Endothelial cell of umbilical vein (primary cell): ENCODE measurements at regions not wholly inside any gene's neighbourhood (a gene's known extent, or its start where the extent isn't known, plus 50 kb on each side); places are given as distances from the start of the nearest gene placed in this dataset.

Source experiments
- BruUV-seq: library from RNA; stranded (reverse); fragments of 400-500 nt; replicated peaks from 2 replicates; lab custom pipeline; 2021; lab: Mats Ljungman, UMichigan
- CTCF ChIA-PET: fragments of 300-600, 350-600 bp; sonication (Branson Sonifier 250); formaldehyde crosslinking; loops from one replicate; lab custom pipeline; 2021; ENCODE audit warnings: antibody characterized with exemption, inconsistent platforms; lab: Charles Lee
- POLR2A ChIA-PET: fragments of 300-600, 350-600 bp; sonication (Branson Sonifier 250); formaldehyde crosslinking; loops from one replicate; lab custom pipeline; 2021; ENCODE audit warnings: antibody characterized with exemption, inconsistent platforms; lab: Charles Lee
- DNase-seq: peaks from one replicate; pipeline ENCODE4 v3.0.0-alpha.2; 2011; ENCODE audit warnings: low read depth, low spot score
- FAIRE-seq: peaks from 2 replicates; lab custom pipeline; 2011; peaks lifted over from hg19 to GRCh38; lab: Jason Lieb, UNC
- H2AFZ ChIP-seq: 2 replicates; pipeline ENCODE4 v1.6.0; 2012; ENCODE audit warnings: low read depth, low read length, control low read depth, inconsistent platforms
- H3K27ac ChIP-seq: 2 replicates; pipeline ENCODE4 v1.5.1; 2011; ENCODE audit warnings: low read depth, mild to moderate bottlenecking, control low read depth, low read length, moderate library complexity; ENCODE audit not compliant: insufficient read depth
- H3K27me3 ChIP-seq, 2 experiments: 2 replicates each; pipeline versions ENCODE4 v1.6.0 to v1.6.1; 2011; ENCODE audit warnings: low read length in 2 of 2, mixed read lengths in 1 of 2; ENCODE audit not compliant: control insufficient read depth in 2 of 2, insufficient read depth in 2 of 2
- H3K36me3 ChIP-seq, 2 experiments: 2 replicates in 1 of 2; 3 replicates in 1 of 2; pipeline ENCODE4 v1.5.1; 2011; ENCODE audit warnings: low read length in 2 of 2, mild to moderate bottlenecking in 1 of 2, moderate library complexity in 1 of 2; ENCODE audit not compliant: control insufficient read depth in 2 of 2, insufficient read depth in 2 of 2; ENCODE audit errors: extremely low read depth in 1 of 2
- H3K4me1 ChIP-seq: 3 replicates; pipeline ENCODE4 v1.5.1; 2011; ENCODE audit warnings: mild to moderate bottlenecking, low read length; ENCODE audit not compliant: control insufficient read depth, insufficient read depth; ENCODE audit errors: extremely low read depth
- H3K4me2 ChIP-seq: 2 replicates; pipeline ENCODE4 v1.6.1; 2011; ENCODE audit warnings: low read length, control low read depth, mixed read lengths; ENCODE audit not compliant: insufficient read depth
- H3K4me3 ChIP-seq, 3 experiments: fragments of 200-600 bp in 1 of 3; sonication (generic), shearing (Covaris generic) in 1 of 3; replicated peaks in 1 of 3; 2 replicates each; pipeline ENCODE4 v1.5.1; 2011 to 2016; ENCODE audit warnings: control low read depth in 3 of 3, low read length in 3 of 3, mild to moderate bottlenecking in 2 of 3, inconsistent platforms in 1 of 3, low read depth in 1 of 3, moderate library complexity in 1 of 3; ENCODE audit not compliant: insufficient read depth in 1 of 3
- H3K79me2 ChIP-seq: 2 replicates; pipeline ENCODE4 v1.6.0; 2012; ENCODE audit warnings: low read length, inconsistent platforms; ENCODE audit not compliant: control insufficient read depth, insufficient read depth
- H3K9ac ChIP-seq: replicated peaks from 2 replicates; pipeline ENCODE3; 2011; ENCODE audit warnings: low read length, control low read depth; ENCODE audit not compliant: insufficient read depth; ENCODE audit errors: extremely low read depth
- H3K9me1 ChIP-seq: replicated peaks from 3 replicates; pipeline ENCODE4 v1.6.0; 2011; ENCODE audit warnings: mild to moderate bottlenecking, low read length; ENCODE audit not compliant: control insufficient read depth, insufficient read depth; ENCODE audit errors: extremely low read depth
- H3K9me3 ChIP-seq: replicated peaks from 2 replicates; pipeline ENCODE4 v1.5.1; 2012; ENCODE audit warnings: low read length, inconsistent platforms; ENCODE audit not compliant: control insufficient read depth, insufficient read depth
- H4K20me1 ChIP-seq: replicated peaks from 2 replicates; pipeline ENCODE3; 2011; ENCODE audit warnings: mild to moderate bottlenecking, low read length; ENCODE audit not compliant: control insufficient read depth, insufficient read depth; ENCODE audit errors: extremely low read depth
- EZH2 ChIP-seq: IDR thresholded peaks from 2 replicates; pipeline ENCODE4 v1.6.1; 2012; ENCODE audit warnings: borderline replicate concordance, low read depth, mild to moderate bottlenecking, moderate library complexity, low read length, inconsistent platforms; ENCODE audit not compliant: severe bottlenecking
- FOS ChIP-seq: IDR thresholded peaks from 2 replicates; pipeline ENCODE4 v1.6.1; 2011; ENCODE audit warnings: mild to moderate bottlenecking, low read length, moderate library complexity, borderline replicate concordance; ENCODE audit not compliant: insufficient read depth
- GATA2 ChIP-seq: IDR thresholded peaks from 2 replicates; pipeline ENCODE4 v1.7.0; 2011; ENCODE audit warnings: low read depth, mild to moderate bottlenecking, moderate library complexity, mixed read lengths, low read length; ENCODE audit not compliant: insufficient read length, insufficient read depth
- JUN ChIP-seq: IDR thresholded peaks from 2 replicates; pipeline ENCODE4 v1.6.1; 2011; ENCODE audit warnings: borderline replicate concordance, low read depth; ENCODE audit not compliant: insufficient read length, insufficient read depth
- MYC ChIP-seq: IDR thresholded peaks from one replicate; pipeline ENCODE4 v1.6.1; 2011; ENCODE audit warnings: mild to moderate bottlenecking, low read depth, low read length
- POLR2A ChIP-seq: IDR thresholded peaks from 2 replicates; pipeline ENCODE4 v1.6.1; 2012; ENCODE audit warnings: low read depth, mild to moderate bottlenecking, control low read depth, low read length
- POLR2AphosphoS5 ChIP-seq: IDR thresholded peaks from 2 replicates; pipeline ENCODE4 v1.6.1; 2012; ENCODE audit warnings: low read depth, mild to moderate bottlenecking, control low read depth, low read length, moderate library complexity; ENCODE audit not compliant: insufficient read depth
- dilution Hi-C: fragments of 300-500 bp; cut with MboI; formaldehyde crosslinking; loops from one replicate; pipeline ENCODE4 v1.15.0; 2019; ENCODE audit warnings: low sequenced_read_pairs; ENCODE audit not compliant: extremely low pct_ligation_motif_present
- intact Hi-C: fragments of 100-400 bp; cut with micrococcal nuclease; formaldehyde crosslinking; loops from one replicate; pipeline ENCODE4 v1.10.0; 2022
- TF ChIP-seq, protein P1 (sequence below), 2 donors: IDR thresholded peaks; 1 replicate in 1 of 2; 2 replicates in 1 of 2; pipeline ENCODE4 v1.5.1; 2011; ENCODE audit warnings: low read length in 2 of 2, mild to moderate bottlenecking in 2 of 2, moderate library complexity in 2 of 2, control low read depth in 1 of 2, inconsistent platforms in 1 of 2, low read depth in 1 of 2; ENCODE audit not compliant: insufficient read depth in 1 of 2; ENCODE audit errors: extremely low read depth in 1 of 2
- TF ChIP-seq, protein P2 (sequence below): IDR thresholded peaks from 2 replicates; pipeline ENCODE4 v1.6.1; 2011; ENCODE audit not compliant: insufficient read depth, insufficient read length

DNA sequence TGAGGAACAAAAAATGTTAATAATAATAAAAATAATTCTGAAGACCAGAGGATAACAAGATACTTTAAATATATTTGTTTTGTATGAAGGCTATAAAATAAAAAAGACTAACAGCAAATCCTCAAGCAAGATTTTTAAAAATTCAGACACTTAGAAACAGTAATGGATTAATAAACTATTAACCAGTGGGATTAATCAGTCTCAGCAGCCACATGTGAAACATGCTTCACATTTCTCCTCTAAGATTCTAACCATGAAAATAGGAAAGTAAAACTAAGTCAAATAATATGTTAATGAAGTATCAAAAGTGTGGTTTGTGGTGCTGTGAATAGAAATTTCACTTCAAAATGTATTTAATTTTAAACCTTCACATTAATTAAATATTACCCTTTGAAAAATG lies 57.4 kb downstream of the KCNRG start:
- peak overlapping the region; percentile 18 for H3K27ac ChIP-seq
- H3K9ac ChIP-seq: no peak overlapping the region
- no peaks in the 10 kb centered on the region for H3K27me3 ChIP-seq
- no peak overlapping the region for H3K4me3 ChIP-seq
- H4K20me1 ChIP-seq: no peaks in the 10 kb centered on the region
- dilution Hi-C loops: no loop called here
- no peaks in the 10 kb centered on the region for H3K9me3 ChIP-seq
- no peak overlapping the region for H3K4me2 ChIP-seq
- FAIRE-seq: no peak
- CTCF ChIA-PET: interaction anchor here (4.9 kb wide), 1 partner anchor 75 kb away, joined by 31 read pairs; the partner anchor contains the start of gene TRIM13
- no TSS peak for BruUV-seq
- TF ChIP-seq MYC (no peak), JUN (no peak), POLR2AphosphoS5 (no peak), FOS (no peak), EZH2 (no peak), POLR2A (no peak), GATA2 (no peak)
- TF ChIP-seq, protein P1, sequence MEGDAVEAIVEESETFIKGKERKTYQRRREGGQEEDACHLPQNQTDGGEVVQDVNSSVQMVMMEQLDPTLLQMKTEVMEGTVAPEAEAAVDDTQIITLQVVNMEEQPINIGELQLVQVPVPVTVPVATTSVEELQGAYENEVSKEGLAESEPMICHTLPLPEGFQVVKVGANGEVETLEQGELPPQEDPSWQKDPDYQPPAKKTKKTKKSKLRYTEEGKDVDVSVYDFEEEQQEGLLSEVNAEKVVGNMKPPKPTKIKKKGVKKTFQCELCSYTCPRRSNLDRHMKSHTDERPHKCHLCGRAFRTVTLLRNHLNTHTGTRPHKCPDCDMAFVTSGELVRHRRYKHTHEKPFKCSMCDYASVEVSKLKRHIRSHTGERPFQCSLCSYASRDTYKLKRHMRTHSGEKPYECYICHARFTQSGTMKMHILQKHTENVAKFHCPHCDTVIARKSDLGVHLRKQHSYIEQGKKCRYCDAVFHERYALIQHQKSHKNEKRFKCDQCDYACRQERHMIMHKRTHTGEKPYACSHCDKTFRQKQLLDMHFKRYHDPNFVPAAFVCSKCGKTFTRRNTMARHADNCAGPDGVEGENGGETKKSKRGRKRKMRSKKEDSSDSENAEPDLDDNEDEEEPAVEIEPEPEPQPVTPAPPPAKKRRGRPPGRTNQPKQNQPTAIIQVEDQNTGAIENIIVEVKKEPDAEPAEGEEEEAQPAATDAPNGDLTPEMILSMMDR (IDR thresholded peaks at IDR 0.05; ENCODE audit: extremely low read depth in 1 of 2, insufficient read depth in 1 of 2, low read depth in 1 of 2, low read length in 2 of 2): no peak
- TF ChIP-seq, protein P2, sequence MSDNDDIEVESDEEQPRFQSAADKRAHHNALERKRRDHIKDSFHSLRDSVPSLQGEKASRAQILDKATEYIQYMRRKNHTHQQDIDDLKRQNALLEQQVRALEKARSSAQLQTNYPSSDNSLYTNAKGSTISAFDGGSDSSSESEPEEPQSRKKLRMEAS: no peak
- intact Hi-C loops: no loop called here
- no peak overlapping the region for H2AFZ ChIP-seq
- H3K36me3 ChIP-seq: peaks cover 0 to 3% of the 10 kb centered on the region in 2 experiments
- POLR2A ChIA-PET: no interaction called here
- peak; percentile 38 for DNase-seq
- H3K4me1 ChIP-seq: peaks cover 20% of the 10 kb centered on the region
- H3K79me2 ChIP-seq: peaks cover 100% of the 10 kb centered on the region
- peaks cover 4% of the 10 kb centered on the region for H3K9me1 ChIP-seq
